Osteoblast (primary cell): ENCODE measurements at regions not wholly inside any gene's neighbourhood (a gene's known extent, or its start where the extent isn't known, plus 50 kb on each side); places are given as distances from the start of the nearest gene placed in this dataset.

Source experiments
- DNase-seq: peaks from one replicate; pipeline ENCODE4 v3.0.0; 2011; ENCODE audit warnings: low spot score, mixed read lengths; ENCODE audit not compliant: insufficient read length; ENCODE audit errors: missing footprints
- H2AFZ ChIP-seq: 2 replicates; pipeline ENCODE4 v1.6.0; 2011; ENCODE audit warnings: mild to moderate bottlenecking, low read length
- H3K27ac ChIP-seq: 2 replicates; pipeline ENCODE4 v1.5.1; 2011; ENCODE audit warnings: mild to moderate bottlenecking, low read depth, low read length, moderate library complexity
- H3K27me3 ChIP-seq: 2 replicates; pipeline ENCODE4 v1.6.0; 2012; ENCODE audit warnings: mild to moderate bottlenecking, control low read depth, inconsistent platforms, low read length, moderate library complexity; ENCODE audit not compliant: insufficient read depth
- H3K36me3 ChIP-seq: 2 replicates; pipeline ENCODE4 v1.5.1; 2011; ENCODE audit warnings: mild to moderate bottlenecking, low read length, control low read depth, moderate library complexity; ENCODE audit not compliant: insufficient read depth
- H3K4me1 ChIP-seq: 2 replicates; pipeline ENCODE4 v1.5.1; 2011; ENCODE audit warnings: mild to moderate bottlenecking, low read length, control low read depth, moderate library complexity; ENCODE audit not compliant: insufficient read depth
- H3K4me2 ChIP-seq: 2 replicates; pipeline ENCODE4 v1.6.0; 2011; ENCODE audit warnings: mild to moderate bottlenecking, low read length; ENCODE audit not compliant: insufficient read depth
- H3K4me3 ChIP-seq: fragments of 200-600 bp; sonication (generic); 3 replicates; pipeline ENCODE4 v1.5.1; 2012; ENCODE audit warnings: mild to moderate bottlenecking, low read length, inconsistent platforms; ENCODE audit not compliant: insufficient read depth
- H3K79me2 ChIP-seq: 2 replicates; pipeline ENCODE4 v1.6.0; 2012; ENCODE audit warnings: mild to moderate bottlenecking, low read length, control low read depth, inconsistent platforms; ENCODE audit not compliant: insufficient read depth
- H3K9me3 ChIP-seq: 2 replicates; pipeline ENCODE4 v1.5.1; 2011; ENCODE audit warnings: low read depth, low read length, control low read depth
- H4K20me1 ChIP-seq: 2 replicates; pipeline ENCODE4 v1.6.0; 2012; ENCODE audit warnings: mild to moderate bottlenecking, low read length, control low read depth; ENCODE audit not compliant: insufficient read depth
- TF ChIP-seq, protein P1 (sequence below): IDR thresholded peaks from 2 replicates; pipeline ENCODE4 v1.5.1; 2011; ENCODE audit warnings: mild to moderate bottlenecking, low read depth, low read length, moderate library complexity; ENCODE audit errors: extremely low read depth

- no peak for DNase-seq
- no peaks in the 10 kb centered on the region for H3K4me1 ChIP-seq
- no peak overlapping the region for H3K27ac ChIP-seq
- H4K20me1 ChIP-seq = no peaks in the 10 kb centered on the region
- no peak overlapping the region for H3K4me2 ChIP-seq
- TF ChIP-seq, protein P1, sequence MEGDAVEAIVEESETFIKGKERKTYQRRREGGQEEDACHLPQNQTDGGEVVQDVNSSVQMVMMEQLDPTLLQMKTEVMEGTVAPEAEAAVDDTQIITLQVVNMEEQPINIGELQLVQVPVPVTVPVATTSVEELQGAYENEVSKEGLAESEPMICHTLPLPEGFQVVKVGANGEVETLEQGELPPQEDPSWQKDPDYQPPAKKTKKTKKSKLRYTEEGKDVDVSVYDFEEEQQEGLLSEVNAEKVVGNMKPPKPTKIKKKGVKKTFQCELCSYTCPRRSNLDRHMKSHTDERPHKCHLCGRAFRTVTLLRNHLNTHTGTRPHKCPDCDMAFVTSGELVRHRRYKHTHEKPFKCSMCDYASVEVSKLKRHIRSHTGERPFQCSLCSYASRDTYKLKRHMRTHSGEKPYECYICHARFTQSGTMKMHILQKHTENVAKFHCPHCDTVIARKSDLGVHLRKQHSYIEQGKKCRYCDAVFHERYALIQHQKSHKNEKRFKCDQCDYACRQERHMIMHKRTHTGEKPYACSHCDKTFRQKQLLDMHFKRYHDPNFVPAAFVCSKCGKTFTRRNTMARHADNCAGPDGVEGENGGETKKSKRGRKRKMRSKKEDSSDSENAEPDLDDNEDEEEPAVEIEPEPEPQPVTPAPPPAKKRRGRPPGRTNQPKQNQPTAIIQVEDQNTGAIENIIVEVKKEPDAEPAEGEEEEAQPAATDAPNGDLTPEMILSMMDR = no peak
- H2AFZ ChIP-seq = no peak overlapping the region
- H3K9me3 ChIP-seq = no peaks in the 10 kb centered on the region
- no peaks in the 10 kb centered on the region for H3K79me2 ChIP-seq
- no peaks in the 10 kb centered on the region for H3K27me3 ChIP-seq
- H3K4me3 ChIP-seq = no peak overlapping the region
- H3K36me3 ChIP-seq = no peaks in the 10 kb centered on the region
Measured at GRCh38 chr18:25724121-25724520, 366.3 kb downstream of the SS18 start.

GRCh38 chr18:25713103-25713502 lies 361.1 kb upstream of the ZNF521 start:
- TF ChIP-seq, protein P1 = no peak
- no peaks in the 10 kb centered on the region for H3K9me3 ChIP-seq
- no peak overlapping the region for H3K4me2 ChIP-seq
- no peaks in the 10 kb centered on the region for H3K36me3 ChIP-seq
- no peak for DNase-seq
- H3K4me1 ChIP-seq = no peaks in the 10 kb centered on the region
- no peaks in the 10 kb centered on the region for H3K79me2 ChIP-seq
- H3K27me3 ChIP-seq = no peaks in the 10 kb centered on the region
- no peak overlapping the region for H3K27ac ChIP-seq
- no peak overlapping the region for H3K4me3 ChIP-seq
- no peak overlapping the region for H2AFZ ChIP-seq
- no peaks in the 10 kb centered on the region for H4K20me1 ChIP-seq

GRCh38 chr18:25710981-25711380 lies 359.0 kb upstream of the ZNF521 start:
- H3K27ac ChIP-seq = no peak overlapping the region
- H2AFZ ChIP-seq = no peak overlapping the region
- no peak overlapping the region for H3K4me2 ChIP-seq
- H3K27me3 ChIP-seq = no peaks in the 10 kb centered on the region
- H3K79me2 ChIP-seq = no peaks in the 10 kb centered on the region
- H3K36me3 ChIP-seq = no peaks in the 10 kb centered on the region
- TF ChIP-seq, protein P1 = no peak
- no peaks in the 10 kb centered on the region for H3K4me1 ChIP-seq
- DNase-seq = no peak
- H3K4me3 ChIP-seq = no peak overlapping the region
- H3K9me3 ChIP-seq = no peaks in the 10 kb centered on the region
- no peaks in the 10 kb centered on the region for H4K20me1 ChIP-seq

DNA sequence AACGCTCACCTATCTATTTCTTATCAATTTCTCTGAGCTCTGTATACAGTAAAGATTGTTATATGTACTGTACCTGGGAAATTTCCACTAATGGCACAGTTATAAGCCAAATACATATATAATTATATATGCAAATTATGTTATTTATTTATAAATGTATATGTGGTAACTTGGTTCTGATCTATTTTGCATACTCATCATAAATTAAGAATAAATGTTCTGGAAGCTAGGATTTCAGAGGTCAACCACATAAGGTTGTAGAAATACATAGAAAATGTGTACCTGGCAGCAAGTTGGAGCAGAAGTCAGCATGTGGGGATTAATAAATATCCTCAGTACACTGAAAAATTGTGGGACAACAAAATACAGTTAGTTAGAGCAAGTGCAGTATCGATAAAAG lies 353.7 kb upstream of the ZNF521 start:
- TF ChIP-seq, protein P1 = no peak
- no peaks in the 10 kb centered on the region for H3K27me3 ChIP-seq
- no peak overlapping the region for H3K4me3 ChIP-seq
- H3K4me2 ChIP-seq = no peak overlapping the region
- no peaks in the 10 kb centered on the region for H3K9me3 ChIP-seq
- DNase-seq = no peak
- no peaks in the 10 kb centered on the region for H4K20me1 ChIP-seq
- no peak overlapping the region for H3K27ac ChIP-seq
- H3K36me3 ChIP-seq = no peaks in the 10 kb centered on the region
- no peaks in the 10 kb centered on the region for H3K4me1 ChIP-seq
- H3K79me2 ChIP-seq = no peaks in the 10 kb centered on the region
- H2AFZ ChIP-seq = no peak overlapping the region
